GM18868 (cell line): ENCODE measurements at regions not wholly inside any gene's neighbourhood (a gene's known extent, or its start where the extent isn't known, plus 50 kb on each side); places are given as distances from the start of the nearest gene placed in this dataset.

Source experiments
- ATAC-seq: cut with Tn5 transposase; IDR thresholded peaks from one replicate; pipeline ENCODE4 v1.9.1; 2021; ENCODE audit warnings: mild to moderate bottlenecking, moderate library complexity; ENCODE audit not compliant: unreplicated experiment

- ATAC-seq: no peak
Observed at GRCh38 chr6:126526996-126527606, 187.2 kb downstream of the CENPW start.

GRCh38 chr6:126529637-126530362 lies 189.9 kb downstream of the CENPW start:
- no peak for ATAC-seq

GRCh38 chr6:126530775-126531174 lies 190.9 kb downstream of the CENPW start:
- ATAC-seq: peak; percentile 36

GRCh38 chr6:126531286-126531685 lies 191.4 kb downstream of the CENPW start:
- peak; percentile 44 for ATAC-seq

GRCh38 chr6:126531840-126532239 lies 191.9 kb downstream of the CENPW start:
- ATAC-seq: peak; percentile 78

GRCh38 chr6:126534401-126534800 lies 194.5 kb downstream of the CENPW start:
- ATAC-seq: no peak

- no peak for ATAC-seq
Observed at GRCh38 chr6:126535138-126535537, 195.2 kb downstream of the CENPW start.

GRCh38 chr6:126535595-126535994 lies 195.7 kb downstream of the CENPW start:
- ATAC-seq: no peak

- ATAC-seq: peak; percentile 39
Observed at GRCh38 chr6:126537061-126537816, 197.3 kb downstream of the CENPW start.

- no peak for ATAC-seq
Observed at GRCh38 chr6:126539022-126539421, 199.1 kb downstream of the CENPW start.

GRCh38 chr6:126540161-126540560 lies 200.2 kb downstream of the CENPW start:
- no peak for ATAC-seq

- ATAC-seq: no peak
Observed at GRCh38 chr6:126541806-126542491, 202.0 kb downstream of the CENPW start.

GRCh38 chr6:126546541-126547120 lies 206.7 kb downstream of the CENPW start:
- no peak for ATAC-seq

- ATAC-seq: no peak
Observed at GRCh38 chr6:126548300-126548699, 208.4 kb downstream of the CENPW start.

GRCh38 chr6:126550323-126550722 lies 210.4 kb downstream of the CENPW start:
- peak; percentile 59 for ATAC-seq

- ATAC-seq: no peak
Observed at GRCh38 chr6:126551832-126552231, 211.9 kb downstream of the CENPW start.

GRCh38 chr6:126553854-126554253 lies 213.9 kb downstream of the CENPW start:
- no peak for ATAC-seq

- no peak for ATAC-seq
Observed at GRCh38 chr6:126570507-126570906, 230.6 kb downstream of the CENPW start.

- ATAC-seq: no peak
Observed at GRCh38 chr6:126574301-126574700, 234.4 kb downstream of the CENPW start.

GRCh38 chr6:126581316-126581715 lies 241.4 kb downstream of the CENPW start:
- ATAC-seq: no peak
